ENCODE measurements at regions not wholly inside any gene's neighbourhood (a gene's known extent, or its start where the extent isn't known, plus 50 kb on each side); places are given as distances from the start of the nearest gene placed in this dataset.

DNA sequence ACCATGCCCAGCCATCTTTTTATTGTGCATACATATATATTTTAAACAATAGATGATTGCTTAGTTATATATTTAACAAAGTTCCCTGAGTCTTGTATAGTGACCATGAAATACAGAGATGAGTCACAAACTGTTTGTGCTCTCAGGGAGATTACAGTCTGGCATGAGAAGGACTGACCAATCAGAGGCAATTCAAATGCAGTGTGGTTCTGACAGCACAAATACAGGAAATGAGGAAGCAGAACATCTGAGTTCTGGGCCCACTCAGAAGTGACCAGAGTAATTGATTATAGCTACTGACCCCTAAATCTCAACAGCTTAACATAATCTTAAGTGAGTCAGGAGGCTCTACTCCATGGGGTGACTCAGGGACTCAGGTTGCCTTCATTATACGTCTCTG lies 534.5 kb downstream of the OMA1 start:
- Histone ChIP-seq H3K4me1 (ENCODE audit: control insufficient read depth, insufficient read depth, low read length, poor library complexity, severe bottlenecking) (no peaks in the 10 kb centered on the region), H3K4me3 (ENCODE audit: extremely low read depth, insufficient read depth, low read length, poor library complexity, severe bottlenecking) (no peak overlapping the region), H3K36me3 (ENCODE audit: control insufficient read depth, insufficient read depth, low read length) (no peaks in the 10 kb centered on the region), H3K9me3 (ENCODE audit: control insufficient read depth, low read length) (no peaks in the 10 kb centered on the region), H3K27ac (ENCODE audit: low read depth, low read length, severe bottlenecking) (no peak overlapping the region)
- WGBS, 2 experiments (ENCODE audit: insufficient coverage in 2 of 2), result 71% methylated on average over 1 of the region's 1 CpG; no CpG with 5 or more reads in 1 of the 2 experiments

DNA sequence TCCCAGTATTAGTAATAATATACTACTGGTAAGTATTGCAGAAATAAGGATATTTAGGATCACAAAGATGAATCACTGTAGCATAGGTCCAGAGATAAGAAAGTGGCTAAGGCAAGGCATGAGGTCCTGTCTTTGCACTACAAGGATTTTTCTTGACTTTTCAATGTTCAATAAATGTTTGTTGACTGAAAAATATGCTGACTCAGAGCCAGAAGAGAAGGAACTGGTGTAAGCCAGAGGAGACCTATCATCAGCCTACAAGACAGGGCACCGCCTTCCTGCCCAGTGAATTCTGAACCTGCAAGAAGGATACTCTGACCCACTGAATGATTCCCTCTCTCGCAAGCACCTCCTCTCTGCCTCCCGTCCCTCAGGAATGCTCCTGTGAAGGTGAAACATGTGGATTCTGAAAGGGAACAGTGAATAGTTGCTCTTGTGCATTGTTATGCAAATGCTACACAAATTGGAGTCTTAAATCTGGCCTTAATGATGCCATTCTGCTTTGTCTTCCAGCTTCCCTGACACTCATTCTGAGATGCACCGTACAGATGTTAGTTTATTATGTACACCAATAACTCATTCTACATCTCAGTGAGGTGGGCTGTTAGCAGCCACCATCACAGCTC lies 540.0 kb downstream of the OMA1 start:
- Histone ChIP-seq H3K9me3 (ENCODE audit: control insufficient read depth, low read length) (no peaks in the 10 kb centered on the region), H3K4me1 (ENCODE audit: control insufficient read depth, insufficient read depth, low read length, poor library complexity, severe bottlenecking) (no peaks in the 10 kb centered on the region), H3K4me3 (ENCODE audit: extremely low read depth, insufficient read depth, low read length, poor library complexity, severe bottlenecking) (no peak overlapping the region), H3K27ac (ENCODE audit: low read depth, low read length, severe bottlenecking) (no peak overlapping the region), H3K36me3 (ENCODE audit: control insufficient read depth, insufficient read depth, low read length) (no peaks in the 10 kb centered on the region)
- WGBS, 2 experiments (ENCODE audit: insufficient coverage in 2 of 2), result 37 to 50% methylated on average over 2 of the region's 4 CpGs

- no peaks in the 10 kb centered on the region for H3K4me1 ChIP-seq (ENCODE audit: control insufficient read depth, insufficient read depth, low read length, poor library complexity, severe bottlenecking)
- H3K36me3 ChIP-seq (ENCODE audit: control insufficient read depth, insufficient read depth, low read length), result no peaks in the 10 kb centered on the region
- WGBS, 2 experiments (ENCODE audit: insufficient coverage in 2 of 2), result 0 to 14% methylated on average over 1 of the region's 2 CpGs
- no peaks in the 10 kb centered on the region for H3K9me3 ChIP-seq (ENCODE audit: control insufficient read depth, low read length)
- H3K4me3 ChIP-seq (ENCODE audit: extremely low read depth, insufficient read depth, low read length, poor library complexity, severe bottlenecking), result no peak overlapping the region
- H3K27ac ChIP-seq (ENCODE audit: low read depth, low read length, severe bottlenecking), result no peak overlapping the region
These were observed 541.3 kb downstream of the OMA1 start for GRCh38 chr1:58005212-58005611.

GRCh38 chr1:58003988-58004387 lies 542.5 kb downstream of the OMA1 start:
- 78 to 88% methylated on average over 3 of the region's 3 CpGs for WGBS, 2 experiments (ENCODE audit: insufficient coverage in 2 of 2)
- no peak overlapping the region for H3K27ac ChIP-seq (ENCODE audit: low read depth, low read length, severe bottlenecking)
- H3K4me1 ChIP-seq (ENCODE audit: control insufficient read depth, insufficient read depth, low read length, poor library complexity, severe bottlenecking), result no peaks in the 10 kb centered on the region
- no peaks in the 10 kb centered on the region for H3K9me3 ChIP-seq (ENCODE audit: control insufficient read depth, low read length)
- H3K4me3 ChIP-seq (ENCODE audit: extremely low read depth, insufficient read depth, low read length, poor library complexity, severe bottlenecking), result no peak overlapping the region
- H3K36me3 ChIP-seq (ENCODE audit: control insufficient read depth, insufficient read depth, low read length), result no peaks in the 10 kb centered on the region

GRCh38 chr1:58003059-58003458 lies 543.5 kb downstream of the OMA1 start:
- WGBS, 2 experiments (ENCODE audit: insufficient coverage in 2 of 2), result 19 to 50% methylated on average over 1 to 3 of the region's 3 CpGs
- no peaks in the 10 kb centered on the region for H3K9me3 ChIP-seq (ENCODE audit: control insufficient read depth, low read length)
- no peaks in the 10 kb centered on the region for H3K36me3 ChIP-seq (ENCODE audit: control insufficient read depth, insufficient read depth, low read length)
- no peaks in the 10 kb centered on the region for H3K4me1 ChIP-seq (ENCODE audit: control insufficient read depth, insufficient read depth, low read length, poor library complexity, severe bottlenecking)
- no peak overlapping the region for H3K27ac ChIP-seq (ENCODE audit: low read depth, low read length, severe bottlenecking)
- H3K4me3 ChIP-seq (ENCODE audit: extremely low read depth, insufficient read depth, low read length, poor library complexity, severe bottlenecking), result no peak overlapping the region

GRCh38 chr1:58000821-58001220 lies 545.7 kb downstream of the OMA1 start:
- H3K27ac ChIP-seq (ENCODE audit: low read depth, low read length, severe bottlenecking), result no peak overlapping the region
- whole genome bisulfite sequencing, 2 experiments (ENCODE audit: insufficient coverage in 2 of 2), result 93% methylated on average over 1 of the region's 1 CpG; no CpG with 5 or more reads in 1 of the 2 experiments
- no peaks in the 10 kb centered on the region for H3K36me3 ChIP-seq (ENCODE audit: control insufficient read depth, insufficient read depth, low read length)
- H3K4me1 ChIP-seq (ENCODE audit: control insufficient read depth, insufficient read depth, low read length, poor library complexity, severe bottlenecking), result no peaks in the 10 kb centered on the region
- H3K9me3 ChIP-seq (ENCODE audit: control insufficient read depth, low read length), result no peaks in the 10 kb centered on the region
- H3K4me3 ChIP-seq (ENCODE audit: extremely low read depth, insufficient read depth, low read length, poor library complexity, severe bottlenecking), result no peak overlapping the region

- H3K36me3 ChIP-seq (ENCODE audit: control insufficient read depth, insufficient read depth, low read length), result no peaks in the 10 kb centered on the region
- H3K4me1 ChIP-seq (ENCODE audit: control insufficient read depth, insufficient read depth, low read length, poor library complexity, severe bottlenecking), result no peaks in the 10 kb centered on the region
- H3K4me3 ChIP-seq (ENCODE audit: extremely low read depth, insufficient read depth, low read length, poor library complexity, severe bottlenecking), result no peak overlapping the region
- H3K27ac ChIP-seq (ENCODE audit: low read depth, low read length, severe bottlenecking), result no peak overlapping the region
- no peaks in the 10 kb centered on the region for H3K9me3 ChIP-seq (ENCODE audit: control insufficient read depth, low read length)
- WGBS, 2 experiments (ENCODE audit: insufficient coverage in 2 of 2), result 100% methylated on average over 1 of the region's 1 CpG; no CpG with 5 or more reads in 1 of the 2 experiments
These were observed 546.4 kb downstream of the OMA1 start for GRCh38 chr1:58000116-58000515.

- Histone ChIP-seq H3K36me3 (ENCODE audit: control insufficient read depth, insufficient read depth, low read length) (no peaks in the 10 kb centered on the region), H3K4me3 (ENCODE audit: extremely low read depth, insufficient read depth, low read length, poor library complexity, severe bottlenecking) (no peak overlapping the region), H3K9me3 (ENCODE audit: control insufficient read depth, low read length) (no peaks in the 10 kb centered on the region), H3K27ac (ENCODE audit: low read depth, low read length, severe bottlenecking) (no peak overlapping the region), H3K4me1 (ENCODE audit: control insufficient read depth, insufficient read depth, low read length, poor library complexity, severe bottlenecking) (no peaks in the 10 kb centered on the region)
- WGBS, 2 experiments (ENCODE audit: insufficient coverage in 2 of 2), result 80% methylated on average over 1 of the region's 2 CpGs; no CpG with 5 or more reads in 1 of the 2 experiments
These were observed 550.1 kb downstream of the OMA1 start for GRCh38 chr1:57996400-57996799.

GRCh38 chr1:57991289-57991688 lies 555.2 kb downstream of the OMA1 start:
- no peaks in the 10 kb centered on the region for H3K36me3 ChIP-seq (ENCODE audit: control insufficient read depth, insufficient read depth, low read length)
- 78 to 98% methylated on average over 5 to 6 of the region's 7 CpGs for WGBS, 2 experiments (ENCODE audit: insufficient coverage in 2 of 2)
- no peak overlapping the region for H3K27ac ChIP-seq (ENCODE audit: low read depth, low read length, severe bottlenecking)
- H3K4me1 ChIP-seq (ENCODE audit: control insufficient read depth, insufficient read depth, low read length, poor library complexity, severe bottlenecking), result no peaks in the 10 kb centered on the region
- H3K9me3 ChIP-seq (ENCODE audit: control insufficient read depth, low read length), result no peaks in the 10 kb centered on the region
- no peak overlapping the region for H3K4me3 ChIP-seq (ENCODE audit: extremely low read depth, insufficient read depth, low read length, poor library complexity, severe bottlenecking)

DNA sequence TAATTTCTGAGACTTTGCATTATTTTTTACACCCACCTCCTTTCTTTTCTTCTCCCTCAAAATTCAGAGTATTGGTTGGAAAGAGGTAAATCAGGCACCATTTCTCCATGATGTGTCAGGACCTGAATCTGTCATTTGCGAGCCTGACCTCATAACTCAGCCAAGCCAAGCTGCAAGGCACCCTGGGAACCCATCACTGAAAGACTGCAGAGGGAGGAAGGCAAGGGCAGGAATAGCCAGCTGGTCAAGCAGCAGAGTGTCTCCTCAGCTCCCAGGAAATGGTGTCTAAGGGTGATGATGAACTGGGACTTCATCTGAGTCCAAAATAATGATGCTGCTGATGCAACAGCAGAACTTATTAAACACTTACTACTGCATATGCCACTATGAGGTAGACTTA lies 556.6 kb downstream of the OMA1 start:
- whole genome bisulfite sequencing, 2 experiments (ENCODE audit: insufficient coverage in 2 of 2), result 100% methylated on average over 1 of the region's 1 CpG
- no peak overlapping the region for H3K27ac ChIP-seq (ENCODE audit: low read depth, low read length, severe bottlenecking)

DNA sequence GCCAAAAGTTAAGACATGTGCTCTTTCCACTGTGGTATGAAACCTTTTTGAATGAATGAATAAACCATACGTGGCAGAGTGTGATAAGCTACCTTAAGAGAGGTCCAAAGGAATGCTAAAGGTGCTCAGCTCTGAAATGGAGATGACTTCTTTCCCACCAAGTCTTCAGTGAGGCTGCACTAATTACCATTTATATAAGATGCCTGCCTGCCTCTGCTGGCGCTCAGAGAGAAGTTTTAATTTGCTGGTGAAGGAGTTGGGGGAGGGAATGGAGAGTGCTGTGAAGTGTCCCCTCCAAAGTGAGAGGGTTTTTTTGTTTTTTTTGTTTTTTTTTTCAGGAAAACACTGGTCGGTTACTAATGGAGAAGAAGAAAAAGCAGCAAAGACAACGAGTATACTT lies 559.0 kb downstream of the OMA1 start:
- no peak overlapping the region for H3K4me3 ChIP-seq (ENCODE audit: extremely low read depth, insufficient read depth, low read length, poor library complexity, severe bottlenecking)
- no peak overlapping the region for H3K27ac ChIP-seq (ENCODE audit: low read depth, low read length, severe bottlenecking)
- H3K36me3 ChIP-seq (ENCODE audit: control insufficient read depth, insufficient read depth, low read length), result no peaks in the 10 kb centered on the region
- 41 to 44% methylated on average over 2 to 3 of the region's 4 CpGs for WGBS, 2 experiments (ENCODE audit: insufficient coverage in 2 of 2)
- H3K9me3 ChIP-seq (ENCODE audit: control insufficient read depth, low read length), result no peaks in the 10 kb centered on the region
- H3K4me1 ChIP-seq (ENCODE audit: control insufficient read depth, insufficient read depth, low read length, poor library complexity, severe bottlenecking), result no peaks in the 10 kb centered on the region

More for the DNA sequence above, 556.6 kb downstream of the OMA1 start:
- Histone ChIP-seq H3K9me3 (ENCODE audit: control insufficient read depth, low read length) (no peaks in the 10 kb centered on the region), H3K36me3 (ENCODE audit: control insufficient read depth, insufficient read depth, low read length) (no peaks in the 10 kb centered on the region), H3K4me1 (ENCODE audit: control insufficient read depth, insufficient read depth, low read length, poor library complexity, severe bottlenecking) (no peaks in the 10 kb centered on the region), H3K4me3 (ENCODE audit: extremely low read depth, insufficient read depth, low read length, poor library complexity, severe bottlenecking) (no peak overlapping the region)
